H1 (cell line): ENCODE measurements at regions not wholly inside any gene's neighbourhood (a gene's known extent, or its start where the extent isn't known, plus 50 kb on each side); places are given as distances from the start of the nearest gene placed in this dataset.

ENCODE experiments used
- CTCF ChIA-PET: fragments of 300-600 bp; sonication (Branson Sonifier 250); formaldehyde crosslinking; loops from one replicate; lab custom pipeline; 2021; ENCODE audit not compliant: partially characterized antibody; lab: Charles Lee
- POLR2A ChIA-PET: fragments of 300-600 bp; sonication (Branson Sonifier 250); formaldehyde crosslinking; loops from one replicate; lab custom pipeline; 2021; ENCODE audit warnings: inconsistent platforms; ENCODE audit not compliant: partially characterized antibody; lab: Charles Lee
- DNase-seq, 2 experiments: peaks; one replicate each; pipeline versions ENCODE4 v3.0.0 to v3.0.0-alpha.2; 2010 to 2022; ENCODE audit warnings: low spot score in 2 of 2, low read depth in 1 of 2, mixed read lengths in 1 of 2
- FAIRE-seq: peaks from 2 replicates; lab custom pipeline; 2011; peaks lifted over from hg19 to GRCh38; lab: Jason Lieb, UNC
- H2AFZ ChIP-seq: 2 replicates; pipeline ENCODE4 v1.8.1; 2012; ENCODE audit warnings: low read length, inconsistent platforms
- H2AK5ac ChIP-seq: 2 replicates; pipeline ENCODE4 v1.6.1; 2013; ENCODE audit warnings: low read depth, low read length
- H2BK120ac ChIP-seq: replicated peaks from 2 replicates; pipeline ENCODE3; 2013; ENCODE audit warnings: low read depth, low read length, inconsistent platforms
- H2BK12ac ChIP-seq: 2 replicates; pipeline ENCODE4 v1.6.1; 2013; ENCODE audit warnings: low read depth, low read length
- H2BK15ac ChIP-seq: 2 replicates; pipeline ENCODE4 v1.6.1; 2013; ENCODE audit warnings: low read length
- H2BK20ac ChIP-seq: 2 replicates; pipeline ENCODE4 v1.6.1; 2013; ENCODE audit warnings: low read length
- H2BK5ac ChIP-seq: 2 replicates; pipeline ENCODE4 v1.6.1; 2013; ENCODE audit warnings: low read depth, low read length
- H3K14ac ChIP-seq: 2 replicates; pipeline ENCODE4 v1.6.1; 2013; ENCODE audit warnings: inconsistent platforms; ENCODE audit not compliant: insufficient read length
- H3K18ac ChIP-seq: 2 replicates; pipeline ENCODE4 v1.6.1; 2013; ENCODE audit warnings: low read length; ENCODE audit errors: extremely low read depth
- H3K23ac ChIP-seq: 2 replicates; pipeline ENCODE4 v1.6.1; 2013; ENCODE audit warnings: inconsistent platforms; ENCODE audit not compliant: insufficient read length
- H3K23me2 ChIP-seq: 2 replicates; pipeline ENCODE4 v1.6.1; 2013; ENCODE audit warnings: low read depth, low read length
- H3K27ac ChIP-seq: 2 replicates; pipeline ENCODE4 v1.6.1; 2011; ENCODE audit warnings: low read depth, low read length, inconsistent platforms
- H3K27me3 ChIP-seq, 4 experiments: replicated peaks in 1 of 4; 1 replicate in 1 of 4; 2 replicates in 3 of 4; pipeline versions ENCODE4 v1.6.1 to v1.8.1; 2011 to 2013; ENCODE audit warnings: low read length in 3 of 4, mild to moderate bottlenecking in 3 of 4, inconsistent platforms in 2 of 4, mixed read lengths in 2 of 4, moderate library complexity in 1 of 4; ENCODE audit not compliant: control insufficient read depth in 3 of 4, insufficient read depth in 3 of 4; ENCODE audit errors: extremely low read depth in 1 of 4
- H3K36me3 ChIP-seq, 4 experiments: 2 replicates each; pipeline versions ENCODE4 v1.6.1 to v1.8.1; 2011 to 2013; ENCODE audit warnings: mild to moderate bottlenecking in 4 of 4, low read length in 3 of 4, moderate library complexity in 2 of 4, control low read depth in 1 of 4, inconsistent platforms in 1 of 4; ENCODE audit not compliant: insufficient read depth in 4 of 4, control insufficient read depth in 2 of 4
- H3K4ac ChIP-seq: replicated peaks from 2 replicates; pipeline ENCODE3; 2013; ENCODE audit warnings: low read length, low read depth, mixed read lengths, inconsistent platforms; ENCODE audit not compliant: insufficient read length
- H3K4me1 ChIP-seq, 4 experiments: replicated peaks in 1 of 4; 1 replicate in 1 of 4; 2 replicates in 3 of 4; pipeline versions ENCODE4 v1.6.1 to v1.8.1; 2011 to 2013; ENCODE audit warnings: low read length in 3 of 4, inconsistent platforms in 2 of 4, mixed read lengths in 1 of 4; ENCODE audit not compliant: insufficient read depth in 4 of 4, control insufficient read depth in 3 of 4
- H3K4me2 ChIP-seq, 2 experiments: 2 replicates each; pipeline versions ENCODE4 v1.6.1 to v1.8.1; 2011 to 2013; ENCODE audit warnings: low read depth in 2 of 2, low read length in 2 of 2, control low read depth in 1 of 2, inconsistent platforms in 1 of 2, mild to moderate bottlenecking in 1 of 2; ENCODE audit not compliant: insufficient read depth in 1 of 2
- H3K4me3 ChIP-seq, 4 experiments: fragments of 200-600, 300-600 bp in 1 of 4; sonication (generic), shearing (Covaris generic), sonication (Bioruptor Twin) in 1 of 4; 2 replicates each; pipeline versions ENCODE4 v1.5.1 to v1.8.1; 2011 to 2016; ENCODE audit warnings: low read length in 4 of 4, low read depth in 3 of 4, control low read depth in 2 of 4, inconsistent platforms in 2 of 4, mild to moderate bottlenecking in 2 of 4, mixed read lengths in 1 of 4, moderate library complexity in 1 of 4; ENCODE audit not compliant: insufficient read depth in 2 of 4; ENCODE audit errors: extremely low read depth in 1 of 4
- H3K56ac ChIP-seq: replicated peaks from 2 replicates; pipeline ENCODE3; 2013; ENCODE audit warnings: low read depth, mild to moderate bottlenecking, mixed read lengths, low read length, inconsistent platforms; ENCODE audit not compliant: insufficient read length
- H3K79me1 ChIP-seq: 2 replicates; pipeline ENCODE4 v1.6.1; 2013; ENCODE audit warnings: low read depth, low read length, control low read depth
- H3K79me2 ChIP-seq, 2 experiments: 2 replicates each; pipeline versions ENCODE4 v1.6.1 to v1.8.1; 2012 to 2013; ENCODE audit warnings: low read length in 2 of 2, mild to moderate bottlenecking in 2 of 2, inconsistent platforms in 1 of 2; ENCODE audit not compliant: insufficient read depth in 2 of 2, control insufficient read depth in 1 of 2
- H3K9ac ChIP-seq, 4 experiments: replicated peaks in 1 of 4; 1 replicate in 1 of 4; 2 replicates in 3 of 4; pipeline versions ENCODE4 v1.6.1 to v1.8.1; 2011 to 2013; ENCODE audit warnings: low read depth in 3 of 4, low read length in 3 of 4, control low read depth in 2 of 4, mild to moderate bottlenecking in 2 of 4, moderate library complexity in 2 of 4, inconsistent platforms in 1 of 4; ENCODE audit errors: extremely low read depth in 1 of 4
- H3K9me3 ChIP-seq, 2 experiments: 2 replicates each; pipeline versions ENCODE4 v1.6.1 to v1.8.1; 2012 to 2013; ENCODE audit warnings: mild to moderate bottlenecking in 2 of 2, moderate library complexity in 2 of 2, control low read depth in 1 of 2, inconsistent platforms in 1 of 2, low read depth in 1 of 2, low read length in 1 of 2, mixed read lengths in 1 of 2; ENCODE audit not compliant: insufficient read depth in 2 of 2
- H4K20me1 ChIP-seq, 2 experiments: replicated peaks in 1 of 2; 2 replicates each; pipeline versions ENCODE3 to v1.8.1; 2011 to 2013; ENCODE audit warnings: inconsistent platforms in 2 of 2, low read length in 2 of 2, mild to moderate bottlenecking in 1 of 2; ENCODE audit not compliant: insufficient read depth in 2 of 2, control insufficient read depth in 1 of 2
- H4K5ac ChIP-seq: 2 replicates; pipeline ENCODE4 v1.6.1; 2013; ENCODE audit warnings: low read length, low read depth, mixed read lengths, inconsistent platforms; ENCODE audit not compliant: insufficient read length
- H4K8ac ChIP-seq: 2 replicates; pipeline ENCODE4 v1.8.0; 2013; ENCODE audit warnings: mild to moderate bottlenecking, moderate library complexity, low read length, inconsistent platforms; ENCODE audit not compliant: insufficient read depth; ENCODE audit errors: extremely low read depth
- H4K91ac ChIP-seq: replicated peaks from 2 replicates; pipeline ENCODE3; 2013; ENCODE audit warnings: low read length, mixed read lengths, inconsistent platforms; ENCODE audit not compliant: insufficient read length
- ASH2L ChIP-seq: fragments of 200-600, 300-600 bp; sonication (generic); IDR thresholded peaks from one replicate; pipeline ENCODE4 v1.7.1; 2017; ENCODE audit warnings: low read length
- CBX5 ChIP-seq: fragments of 300-800, 300-1000 bp; sonication (generic); IDR thresholded peaks from 2 replicates; pipeline ENCODE4 v1.7.1; 2016; ENCODE audit warnings: antibody characterized with exemption, low read length, low read depth
- CEBPB ChIP-seq: IDR thresholded peaks from 2 replicates; pipeline ENCODE4 v1.6.1; 2012; ENCODE audit warnings: low read depth, low read length
- JUND ChIP-seq: IDR thresholded peaks from 2 replicates; pipeline ENCODE4 v1.6.1; 2011; ENCODE audit warnings: mild to moderate bottlenecking, improper control_type of control experiment, low read length
- PHF8 ChIP-seq: fragments of 200-600 bp; sonication (generic); conservative IDR thresholded peaks from 2 replicates; pipeline ENCODE4 v1.7.1; 2012; ENCODE audit warnings: low read depth, mild to moderate bottlenecking, inconsistent platforms, low read length, moderate library complexity
- POU5F1 ChIP-seq: IDR thresholded peaks from 2 replicates; pipeline ENCODE4 v1.6.1; 2011; ENCODE audit warnings: low read depth, mild to moderate bottlenecking, low read length, moderate library complexity
- RXRA ChIP-seq: IDR thresholded peaks from 2 replicates; pipeline ENCODE4 v1.6.1; 2011; ENCODE audit warnings: low read depth, mild to moderate bottlenecking, low read length, moderate library complexity; ENCODE audit not compliant: insufficient read depth
- SIRT6 ChIP-seq: IDR thresholded peaks from one replicate; pipeline ENCODE4 v1.7.1; 2012; ENCODE audit warnings: low read length, inconsistent platforms
- SP2 ChIP-seq: IDR thresholded peaks from 2 replicates; pipeline ENCODE4 v1.6.1; 2012; ENCODE audit warnings: mild to moderate bottlenecking, low read length, inconsistent platforms
- SP4 ChIP-seq: IDR thresholded peaks from 2 replicates; pipeline ENCODE4 v1.6.1; 2012; ENCODE audit warnings: low read length, inconsistent platforms
- ZNF274 ChIP-seq: IDR thresholded peaks from 2 replicates; pipeline ENCODE4 v1.7.0; 2012; ENCODE audit warnings: low read length, borderline replicate concordance; ENCODE audit errors: extremely low read depth
- WGBS, 2 experiments: shearing (Covaris generic) in 1 of 2; methylation state at CpG; one replicate each; pipeline versions ENCODE4 v1.1.6 to v1.1.7; 2013 to 2015; ENCODE audit warnings: low lambda C conversion rate in 2 of 2, mixed read lengths in 2 of 2, inconsistent platforms in 1 of 2, low coverage in 1 of 2, missing lambda C conversion rate in 1 of 2; ENCODE audit not compliant: insufficient replicate concordance in 2 of 2, insufficient coverage in 1 of 2, insufficient read length in 1 of 2; ENCODE audit errors: extremely low coverage in 1 of 2, missing lambda C conversion rate in 1 of 2; 5-methylcytosine and 5-hydroxymethylcytosine counted together
- TF ChIP-seq, protein P1 (sequence below): IDR thresholded peaks from 2 replicates; pipeline ENCODE4 v1.6.1; 2012; ENCODE audit warnings: inconsistent platforms
- TF ChIP-seq, protein P2 (sequence below): IDR thresholded peaks from 2 replicates; pipeline ENCODE4 v1.6.1; 2011; ENCODE audit warnings: low read depth, mild to moderate bottlenecking, low read length; ENCODE audit not compliant: insufficient read depth
- TF ChIP-seq, protein P3 (sequence below): IDR thresholded peaks from 2 replicates; pipeline ENCODE4 v1.6.1; 2012; ENCODE audit warnings: low read length, inconsistent platforms

DNA sequence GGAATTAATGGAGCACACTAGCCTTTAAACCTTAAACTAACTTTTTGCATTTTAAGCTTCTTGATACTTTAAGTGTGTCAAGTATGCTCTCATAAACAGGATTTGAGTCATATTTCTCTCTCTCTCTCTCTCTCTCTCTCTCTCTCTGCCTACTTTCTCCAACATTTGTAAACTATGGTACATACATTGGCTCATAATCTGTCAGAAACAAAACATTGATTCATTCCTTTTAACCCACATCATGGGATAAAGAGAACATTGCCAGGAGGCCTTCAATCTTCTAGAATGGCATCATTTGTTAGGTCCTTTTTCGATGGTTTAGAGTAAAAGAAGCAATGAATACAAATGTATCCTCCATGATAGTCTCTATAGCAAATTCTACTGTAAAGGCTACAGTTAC, 81.6 kb upstream of the RERGL start:
- Histone ChIP-seq H4K5ac (no peak overlapping the region), H3K9ac (no peak overlapping the region), H2BK120ac (no peak overlapping the region), H3K27me3 (no peaks in the 10 kb centered on the region), H3K9me3 (peaks cover 18 to 19% of the 10 kb centered on the region in 2 experiments), H3K27ac (no peak overlapping the region), H2AK5ac (no peak overlapping the region), H3K4me1 (no peaks in the 10 kb centered on the region), H4K8ac (no peak overlapping the region), H3K36me3 (no peaks in the 10 kb centered on the region), H2BK5ac (no peak overlapping the region), H3K14ac (no peak overlapping the region), H2BK12ac (no peak overlapping the region), H2BK20ac (no peak overlapping the region), H3K4me2 (no peak overlapping the region), H3K79me1 (no peaks in the 10 kb centered on the region), H3K4ac (no peak overlapping the region), H3K4me3 (no peak overlapping the region), H3K79me2 (no peaks in the 10 kb centered on the region), H2BK15ac (no peak overlapping the region), H3K56ac (no peak overlapping the region), H4K20me1 (no peaks in the 10 kb centered on the region), H3K23me2 (no peaks in the 10 kb centered on the region), H2AFZ (no peak overlapping the region), H4K91ac (no peak overlapping the region), H3K23ac (no peak overlapping the region), H3K18ac (no peak overlapping the region)
- no peak for FAIRE-seq
- no peak for DNase-seq
- 96% methylated on average over 1 of the region's 1 CpG; no CpG with 5 or more reads in 1 of the 2 experiments for WGBS, 2 experiments
- CTCF ChIA-PET: no interaction called here
- POLR2A ChIA-PET: no interaction called here
- TF ChIP-seq CBX5 (no peak), PHF8 (no peak), JUND (no peak), SP2 (no peak), SIRT6 (no peak), RXRA (no peak), POU5F1 (no peak), ASH2L (no peak), CEBPB (no peak), ZNF274 (no peak), SP4 (no peak)
- TF ChIP-seq, protein P1, sequence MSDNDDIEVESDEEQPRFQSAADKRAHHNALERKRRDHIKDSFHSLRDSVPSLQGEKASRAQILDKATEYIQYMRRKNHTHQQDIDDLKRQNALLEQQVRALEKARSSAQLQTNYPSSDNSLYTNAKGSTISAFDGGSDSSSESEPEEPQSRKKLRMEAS: no peak
- TF ChIP-seq, protein P2, sequence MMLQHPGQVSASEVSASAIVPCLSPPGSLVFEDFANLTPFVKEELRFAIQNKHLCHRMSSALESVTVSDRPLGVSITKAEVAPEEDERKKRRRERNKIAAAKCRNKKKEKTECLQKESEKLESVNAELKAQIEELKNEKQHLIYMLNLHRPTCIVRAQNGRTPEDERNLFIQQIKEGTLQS: no peak
- TF ChIP-seq, protein P3, sequence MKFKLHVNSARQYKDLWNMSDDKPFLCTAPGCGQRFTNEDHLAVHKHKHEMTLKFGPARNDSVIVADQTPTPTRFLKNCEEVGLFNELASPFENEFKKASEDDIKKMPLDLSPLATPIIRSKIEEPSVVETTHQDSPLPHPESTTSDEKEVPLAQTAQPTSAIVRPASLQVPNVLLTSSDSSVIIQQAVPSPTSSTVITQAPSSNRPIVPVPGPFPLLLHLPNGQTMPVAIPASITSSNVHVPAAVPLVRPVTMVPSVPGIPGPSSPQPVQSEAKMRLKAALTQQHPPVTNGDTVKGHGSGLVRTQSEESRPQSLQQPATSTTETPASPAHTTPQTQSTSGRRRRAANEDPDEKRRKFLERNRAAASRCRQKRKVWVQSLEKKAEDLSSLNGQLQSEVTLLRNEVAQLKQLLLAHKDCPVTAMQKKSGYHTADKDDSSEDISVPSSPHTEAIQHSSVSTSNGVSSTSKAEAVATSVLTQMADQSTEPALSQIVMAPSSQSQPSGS: no peak
